ENCODE measurements at regions not wholly inside any gene's neighbourhood (a gene's known extent, or its start where the extent isn't known, plus 50 kb on each side); places are given as distances from the start of the nearest gene placed in this dataset.

GRCh38 chr14:44081146-44081545 lies 425.9 kb downstream of the FSCB start:
- no peak overlapping the region for H3K4me3 ChIP-seq (ENCODE audit: low read depth, low read length)
- no peaks in the 10 kb centered on the region for H3K9me3 ChIP-seq (ENCODE audit: control insufficient read depth, insufficient read depth, low read depth, low read length)
- TF ChIP-seq, protein P1, sequence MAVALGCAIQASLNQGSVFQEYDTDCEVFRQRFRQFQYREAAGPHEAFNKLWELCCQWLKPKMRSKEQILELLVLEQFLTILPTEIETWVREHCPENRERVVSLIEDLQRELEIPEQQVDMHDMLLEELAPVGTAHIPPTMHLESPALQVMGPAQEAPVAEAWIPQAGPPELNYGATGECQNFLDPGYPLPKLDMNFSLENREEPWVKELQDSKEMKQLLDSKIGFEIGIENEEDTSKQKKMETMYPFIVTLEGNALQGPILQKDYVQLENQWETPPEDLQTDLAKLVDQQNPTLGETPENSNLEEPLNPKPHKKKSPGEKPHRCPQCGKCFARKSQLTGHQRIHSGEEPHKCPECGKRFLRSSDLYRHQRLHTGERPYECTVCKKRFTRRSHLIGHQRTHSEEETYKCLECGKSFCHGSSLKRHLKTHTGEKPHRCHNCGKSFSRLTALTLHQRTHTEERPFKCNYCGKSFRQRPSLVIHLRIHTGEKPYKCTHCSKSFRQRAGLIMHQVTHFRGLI (tag by site-specific recombination; IDR thresholded peaks at IDR 0.05): no peak
- TF ChIP-seq ZNF585B (tag by site-specific recombination; IDR thresholded peaks at IDR 0.05): no peak
- no peak for TF ChIP-seq ZNF510 (tag by site-specific recombination; IDR thresholded peaks at IDR 0.05; ENCODE audit: insufficient replicate concordance)
- TF ChIP-seq, protein P2, sequence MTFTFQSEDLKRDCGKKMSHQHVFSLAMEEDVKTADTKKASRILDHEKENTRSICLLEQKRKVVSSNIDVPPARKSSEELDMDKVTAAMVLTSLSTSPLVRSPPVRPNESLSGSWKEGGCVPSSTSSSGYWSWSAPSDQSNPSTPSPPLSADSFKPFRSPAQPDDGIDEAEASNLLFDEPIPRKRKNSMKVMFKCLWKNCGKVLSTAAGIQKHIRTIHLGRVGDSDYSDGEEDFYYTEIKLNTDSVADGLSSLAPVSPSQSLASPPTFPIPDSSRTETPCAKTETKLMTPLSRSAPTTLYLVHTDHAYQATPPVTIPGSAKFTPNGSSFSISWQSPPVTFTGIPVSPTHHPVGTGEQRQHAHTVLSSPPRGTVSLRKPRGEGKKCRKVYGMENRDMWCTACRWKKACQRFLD (tag by site-specific recombination; IDR thresholded peaks at IDR 0.05): no peak
- no peak for TF ChIP-seq YY2 (tag by site-specific recombination; IDR thresholded peaks at IDR 0.05)
- no peak for TF ChIP-seq ZNF837 (tag by site-specific recombination; IDR thresholded peaks at IDR 0.05)
- TF ChIP-seq ZFP3 (tag by site-specific recombination; IDR thresholded peaks at IDR 0.05; ENCODE audit: low read depth): no peak
- TF ChIP-seq ZNF433 (tag by site-specific recombination; IDR thresholded peaks at IDR 0.05; ENCODE audit: low read depth): no peak
- no peak for TF ChIP-seq ZSCAN18 (tag by site-specific recombination; IDR thresholded peaks at IDR 0.05)
- TF ChIP-seq ZNF623 (tag by site-specific recombination; IDR thresholded peaks at IDR 0.05): no peak
- TF ChIP-seq SP2 (tag by site-specific recombination; IDR thresholded peaks at IDR 0.05): no peak
- ChIA-PET POLR2A (no interaction called here), CTCF (no interaction called here)
- H3K27ac ChIP-seq (ENCODE audit: extremely low read depth, low read depth, low read length): no peak overlapping the region
- no peaks in the 10 kb centered on the region for H3K36me3 ChIP-seq (ENCODE audit: control insufficient read depth in 2 of 2, insufficient read depth in 1 of 2, low read length in 2 of 2)
- H3K4me1 ChIP-seq (ENCODE audit: control insufficient read depth, insufficient read depth, low read length): no peaks in the 10 kb centered on the region

DNA sequence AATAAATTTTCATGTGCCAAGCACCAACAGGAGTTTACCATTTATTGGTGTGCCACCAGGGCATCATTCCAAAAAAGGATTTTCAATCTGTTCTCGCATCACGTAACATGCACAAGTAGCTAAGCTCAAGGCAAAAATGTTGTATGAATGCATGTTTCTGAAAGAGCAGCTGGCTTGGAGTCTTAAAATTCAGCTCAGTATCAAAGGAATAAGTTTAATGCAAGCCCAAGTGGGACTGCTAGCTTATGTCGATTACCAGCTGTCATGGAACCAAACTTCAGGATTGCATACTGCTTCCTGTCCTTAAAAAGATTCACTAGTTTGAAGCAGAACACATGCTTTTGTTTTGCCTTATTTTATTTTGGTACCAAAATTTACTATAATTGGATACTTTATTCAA lies 437.0 kb downstream of the FSCB start:
- TF ChIP-seq MEIS1 (CRISPR knock-in tag; IDR thresholded peaks at IDR 0.05; ENCODE audit: borderline replicate concordance) (no peak), ZNF580 (tag by site-specific recombination; IDR thresholded peaks at IDR 0.05) (no peak), ZBTB6 (tag by site-specific recombination; IDR thresholded peaks at IDR 0.05) (no peak), ZNF473 (tag by site-specific recombination; IDR thresholded peaks at IDR 0.05) (no peak), KLF9 (tag by site-specific recombination; IDR thresholded peaks at IDR 0.05; ENCODE audit: low read depth) (no peak)
- TF ChIP-seq, protein P3, sequence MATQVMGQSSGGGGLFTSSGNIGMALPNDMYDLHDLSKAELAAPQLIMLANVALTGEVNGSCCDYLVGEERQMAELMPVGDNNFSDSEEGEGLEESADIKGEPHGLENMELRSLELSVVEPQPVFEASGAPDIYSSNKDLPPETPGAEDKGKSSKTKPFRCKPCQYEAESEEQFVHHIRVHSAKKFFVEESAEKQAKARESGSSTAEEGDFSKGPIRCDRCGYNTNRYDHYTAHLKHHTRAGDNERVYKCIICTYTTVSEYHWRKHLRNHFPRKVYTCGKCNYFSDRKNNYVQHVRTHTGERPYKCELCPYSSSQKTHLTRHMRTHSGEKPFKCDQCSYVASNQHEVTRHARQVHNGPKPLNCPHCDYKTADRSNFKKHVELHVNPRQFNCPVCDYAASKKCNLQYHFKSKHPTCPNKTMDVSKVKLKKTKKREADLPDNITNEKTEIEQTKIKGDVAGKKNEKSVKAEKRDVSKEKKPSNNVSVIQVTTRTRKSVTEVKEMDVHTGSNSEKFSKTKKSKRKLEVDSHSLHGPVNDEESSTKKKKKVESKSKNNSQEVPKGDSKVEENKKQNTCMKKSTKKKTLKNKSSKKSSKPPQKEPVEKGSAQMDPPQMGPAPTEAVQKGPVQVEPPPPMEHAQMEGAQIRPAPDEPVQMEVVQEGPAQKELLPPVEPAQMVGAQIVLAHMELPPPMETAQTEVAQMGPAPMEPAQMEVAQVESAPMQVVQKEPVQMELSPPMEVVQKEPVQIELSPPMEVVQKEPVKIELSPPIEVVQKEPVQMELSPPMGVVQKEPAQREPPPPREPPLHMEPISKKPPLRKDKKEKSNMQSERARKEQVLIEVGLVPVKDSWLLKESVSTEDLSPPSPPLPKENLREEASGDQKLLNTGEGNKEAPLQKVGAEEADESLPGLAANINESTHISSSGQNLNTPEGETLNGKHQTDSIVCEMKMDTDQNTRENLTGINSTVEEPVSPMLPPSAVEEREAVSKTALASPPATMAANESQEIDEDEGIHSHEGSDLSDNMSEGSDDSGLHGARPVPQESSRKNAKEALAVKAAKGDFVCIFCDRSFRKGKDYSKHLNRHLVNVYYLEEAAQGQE (tag by site-specific recombination; IDR thresholded peaks at IDR 0.05): no peak
- Histone ChIP-seq H3K27ac (ENCODE audit: extremely low read depth, low read depth, low read length) (no peak overlapping the region), H3K9me3 (ENCODE audit: control insufficient read depth, insufficient read depth, low read depth, low read length) (no peaks in the 10 kb centered on the region), H3K36me3 (ENCODE audit: control insufficient read depth in 2 of 2, insufficient read depth in 1 of 2, low read length in 2 of 2) (no peaks in the 10 kb centered on the region), H3K4me3 (ENCODE audit: low read depth, low read length) (no peak overlapping the region), H3K4me1 (ENCODE audit: control insufficient read depth, insufficient read depth, low read length) (no peaks in the 10 kb centered on the region)
- ChIA-PET POLR2A (no interaction called here), CTCF (no interaction called here)

Data from HEK293 (cell line).